ENCODE measurements at regions not wholly inside any gene's neighbourhood (a gene's known extent, or its start where the extent isn't known, plus 50 kb on each side); places are given as distances from the start of the nearest gene placed in this dataset.
A peak's percentile ranks its signal among the peaks of the same experiment; 100 is the strongest.

DNA sequence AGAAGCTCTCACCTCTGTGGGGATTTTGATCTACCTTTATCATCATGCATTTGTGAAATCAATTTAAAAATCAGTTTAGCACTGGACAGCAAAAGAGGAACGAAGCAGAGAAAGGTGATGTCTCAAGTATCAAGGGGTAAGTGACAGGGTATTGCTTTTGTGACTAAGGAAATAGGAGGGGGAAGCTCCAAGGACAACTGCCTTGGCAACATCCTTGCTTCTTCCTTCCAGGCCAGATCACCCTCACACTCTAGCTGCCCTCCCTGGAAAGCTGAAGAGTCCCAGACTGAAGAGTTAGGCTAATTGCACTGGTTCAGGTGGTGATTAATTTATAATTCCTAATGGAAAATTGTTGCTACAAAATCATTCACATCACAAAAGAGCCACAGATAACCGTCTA is 859.1 kb upstream of the ACVR2A start:
- no peak overlapping the region for H2BK20ac ChIP-seq (ENCODE audit: low read depth, low read length, poor library complexity, severe bottlenecking)
- TF ChIP-seq, protein P1, sequence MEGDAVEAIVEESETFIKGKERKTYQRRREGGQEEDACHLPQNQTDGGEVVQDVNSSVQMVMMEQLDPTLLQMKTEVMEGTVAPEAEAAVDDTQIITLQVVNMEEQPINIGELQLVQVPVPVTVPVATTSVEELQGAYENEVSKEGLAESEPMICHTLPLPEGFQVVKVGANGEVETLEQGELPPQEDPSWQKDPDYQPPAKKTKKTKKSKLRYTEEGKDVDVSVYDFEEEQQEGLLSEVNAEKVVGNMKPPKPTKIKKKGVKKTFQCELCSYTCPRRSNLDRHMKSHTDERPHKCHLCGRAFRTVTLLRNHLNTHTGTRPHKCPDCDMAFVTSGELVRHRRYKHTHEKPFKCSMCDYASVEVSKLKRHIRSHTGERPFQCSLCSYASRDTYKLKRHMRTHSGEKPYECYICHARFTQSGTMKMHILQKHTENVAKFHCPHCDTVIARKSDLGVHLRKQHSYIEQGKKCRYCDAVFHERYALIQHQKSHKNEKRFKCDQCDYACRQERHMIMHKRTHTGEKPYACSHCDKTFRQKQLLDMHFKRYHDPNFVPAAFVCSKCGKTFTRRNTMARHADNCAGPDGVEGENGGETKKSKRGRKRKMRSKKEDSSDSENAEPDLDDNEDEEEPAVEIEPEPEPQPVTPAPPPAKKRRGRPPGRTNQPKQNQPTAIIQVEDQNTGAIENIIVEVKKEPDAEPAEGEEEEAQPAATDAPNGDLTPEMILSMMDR (conservative IDR thresholded peaks at IDR 0.05), result no peak
- H3K14ac ChIP-seq (ENCODE audit: insufficient read depth, low read length), result no peak overlapping the region
- H2AK5ac ChIP-seq (ENCODE audit: insufficient read length, low read length), result no peak overlapping the region
- H3K27me3 ChIP-seq (ENCODE audit: insufficient read depth, low read length), result no peaks in the 10 kb centered on the region
- H3K4me1 ChIP-seq (ENCODE audit: insufficient read depth, low read length), result no peaks in the 10 kb centered on the region; the same call in 1 of the 2 replicates
- no peaks in the 10 kb centered on the region for H3K79me1 ChIP-seq (ENCODE audit: insufficient read depth, low read depth, low read length, poor library complexity, severe bottlenecking)
- no peak overlapping the region for H4K5ac ChIP-seq (ENCODE audit: insufficient read length, low read depth, low read length)
- no peak overlapping the region for H3K4ac ChIP-seq (ENCODE audit: low read depth, low read length)
- no peaks in the 10 kb centered on the region for H3K9me3 ChIP-seq (ENCODE audit: control insufficient read depth, low read depth, low read length)
- DNase-seq, result no peak
- H4K8ac ChIP-seq (replicated peaks; ENCODE audit: insufficient read length, low read depth, low read length), result no peak overlapping the region
- no peak overlapping the region for H2AFZ ChIP-seq (ENCODE audit: low read length)
- peaks cover 0 to 8% (median under 1%) of the 10 kb centered on the region in 3 experiments; a peak in 3 of 7 replicates for H3K36me3 Mint-ChIP-seq (ENCODE audit: insufficient read depth in 1 of 3, low read depth in 3 of 3)
- no peak overlapping the region for H3K27ac ChIP-seq (ENCODE audit: insufficient read length, low read depth, low read length)
- H2BK120ac ChIP-seq (ENCODE audit: low read depth, low read length, poor library complexity, severe bottlenecking), result no peak overlapping the region
- H3K4me1 Mint-ChIP-seq, result peaks cover 2 to 4% of the 10 kb centered on the region in 2 experiments; a peak in 3 of 4 replicates
- no peak overlapping the region for H4K91ac ChIP-seq (ENCODE audit: insufficient read length, low read depth, low read length)
- H3K18ac ChIP-seq (ENCODE audit: insufficient read length, low read depth, low read length), result no peak overlapping the region
- H3K27ac Mint-ChIP-seq, result peak overlapping the region in 1 of 3 experiments; percentile 36; a peak in 2 of 7 replicates
- H2BK5ac ChIP-seq (ENCODE audit: insufficient read length, low read length), result no peak overlapping the region
- no peak overlapping the region for H3T11ph ChIP-seq (ENCODE audit: low read length)
- H3K79me2 ChIP-seq (ENCODE audit: insufficient read depth, low read length), result no peaks in the 10 kb centered on the region
- peaks cover 0 to 8% of the 10 kb centered on the region in 2 experiments; a peak in 1 of 5 replicates for H3K9me3 Mint-ChIP-seq
- no peak overlapping the region for H3K9ac ChIP-seq (ENCODE audit: extremely low read depth, insufficient read length, low read length)
- no peaks in the 10 kb centered on the region for H3K27me3 Mint-ChIP-seq (ENCODE audit: low read depth)
- H2BK12ac ChIP-seq (ENCODE audit: insufficient read length, low read depth, low read length), result no peak overlapping the region
- H2BK15ac ChIP-seq (ENCODE audit: low read depth, low read length), result no peak overlapping the region
- no peaks in the 10 kb centered on the region for H3K23me2 ChIP-seq (ENCODE audit: insufficient read length, low read depth, low read length, poor library complexity, severe bottlenecking)
- no peak overlapping the region for H3K56ac ChIP-seq (ENCODE audit: insufficient read length, low read depth, low read length)
- H3K23ac ChIP-seq (ENCODE audit: insufficient read length, low read depth, low read length), result no peak overlapping the region
- WGBS (ENCODE audit: extremely low coverage, insufficient read length, low lambda C conversion rate), result no CpG with 5 or more reads among the region's 2 CpGs
- no peak overlapping the region for H3K4me3 Mint-ChIP-seq
- no peaks in the 10 kb centered on the region for H4K20me1 ChIP-seq (ENCODE audit: control insufficient read depth, insufficient read depth, insufficient read length)
- no peak overlapping the region for H3K4me2 ChIP-seq (ENCODE audit: insufficient read depth, insufficient read length, low read length)
